ENCODE measurements at regions not wholly inside any gene's neighbourhood (a gene's known extent, or its start where the extent isn't known, plus 50 kb on each side); places are given as distances from the start of the nearest gene placed in this dataset.

DNA sequence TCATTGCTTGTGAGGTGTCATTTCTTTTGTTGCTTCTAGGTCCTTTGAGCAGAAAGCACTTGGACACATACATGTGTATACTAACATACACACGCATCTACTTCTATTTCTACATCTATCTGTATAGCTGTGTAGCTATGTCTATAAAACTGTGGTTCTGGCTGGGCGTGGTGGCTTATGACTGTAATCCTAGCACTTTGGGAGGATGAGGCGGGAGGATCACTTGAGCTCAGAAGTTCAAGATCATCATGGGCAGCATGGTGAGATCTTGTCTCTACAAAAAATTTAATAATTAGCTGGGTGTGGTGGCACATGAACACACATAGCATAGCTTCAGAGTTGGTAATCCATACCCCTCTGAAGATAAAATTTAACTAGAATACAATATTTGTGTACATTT is 65.0 kb upstream of the MAGI1 start:
- H3K4ac ChIP-seq (ENCODE audit: low read depth, low read length): no peak overlapping the region
- H3K36me3 ChIP-seq (ENCODE audit: control insufficient read depth in 1 of 2, insufficient read depth in 2 of 2, low read length in 2 of 2): no peaks in the 10 kb centered on the region
- H2BK12ac ChIP-seq (ENCODE audit: low read length): no peak overlapping the region
- H3K9ac ChIP-seq (ENCODE audit: low read length): no peak overlapping the region
- H3K9me3 ChIP-seq (ENCODE audit: insufficient read depth, low read depth, low read length): no peaks in the 10 kb centered on the region
- H3K4me1 ChIP-seq (ENCODE audit: control insufficient read depth in 1 of 2, insufficient read depth in 2 of 2, low read length in 2 of 2): peaks cover 2 to 7% of the 10 kb centered on the region in 2 experiments
- no peak overlapping the region for H3K23ac ChIP-seq (ENCODE audit: low read length)
- no peak overlapping the region for H4K12ac ChIP-seq (ENCODE audit: low read depth, low read length)
- no peak for DNase-seq
- no peak overlapping the region for H4K8ac ChIP-seq (ENCODE audit: low read depth, low read length)
- no peak overlapping the region for H3K4me3 ChIP-seq (ENCODE audit: low read depth, low read length)
- WGBS (ENCODE audit: extremely low coverage, insufficient coverage, insufficient read length): no CpG with 5 or more reads among the region's 3 CpGs
- H2AK5ac ChIP-seq (ENCODE audit: low read length): no peak overlapping the region
- no peak overlapping the region for H2BK5ac ChIP-seq (ENCODE audit: low read depth, low read length, poor library complexity)
- H2BK120ac ChIP-seq (ENCODE audit: insufficient read depth, low read length, poor library complexity): no peak overlapping the region
- H3K27me3 ChIP-seq (ENCODE audit: insufficient read depth, low read length): no peaks in the 10 kb centered on the region
- H4K91ac ChIP-seq (ENCODE audit: low read depth, low read length): no peak overlapping the region
- no peak overlapping the region for H3K4me2 ChIP-seq (ENCODE audit: low read length)
- no peaks in the 10 kb centered on the region for H3K79me2 ChIP-seq (ENCODE audit: control insufficient read depth, insufficient read depth, low read length, poor library complexity)
- H3K14ac ChIP-seq (ENCODE audit: low read length): no peak overlapping the region
- H3K18ac ChIP-seq (ENCODE audit: low read length): no peak overlapping the region
- H2AFZ ChIP-seq (ENCODE audit: insufficient read depth, low read length, poor library complexity): no peak overlapping the region
- H3K79me1 ChIP-seq (ENCODE audit: low read length): peaks cover 2% of the 10 kb centered on the region
- H3K27ac ChIP-seq (ENCODE audit: low read depth, low read length): no peak overlapping the region

DNA sequence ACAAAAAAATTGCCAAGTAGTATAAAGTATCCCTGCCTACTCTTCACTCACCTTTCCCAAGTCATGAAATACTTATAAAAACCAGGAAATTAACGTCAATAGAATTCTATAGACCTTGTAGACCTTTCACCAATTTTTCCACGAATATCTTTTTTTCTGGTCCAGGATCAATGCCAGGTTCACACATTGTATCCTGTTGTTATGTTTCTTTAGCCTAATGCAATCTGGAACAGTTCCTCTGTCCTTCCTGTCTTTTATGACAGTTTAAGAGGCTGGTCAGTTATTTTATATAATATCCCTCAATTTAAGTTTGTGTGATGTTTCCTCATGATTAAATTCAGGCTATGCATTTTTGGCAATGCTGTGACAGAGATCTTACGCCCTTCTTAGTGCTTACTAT is 63.2 kb upstream of the MAGI1 start:
- H3K23ac ChIP-seq (ENCODE audit: low read length): no peak overlapping the region
- no peak overlapping the region for H3K18ac ChIP-seq (ENCODE audit: low read length)
- H4K91ac ChIP-seq (ENCODE audit: low read depth, low read length): no peak overlapping the region
- H3K36me3 ChIP-seq (ENCODE audit: control insufficient read depth in 1 of 2, insufficient read depth in 2 of 2, low read length in 2 of 2): no peaks in the 10 kb centered on the region
- no peak overlapping the region for H3K4me3 ChIP-seq (ENCODE audit: low read depth, low read length)
- H2AFZ ChIP-seq (ENCODE audit: insufficient read depth, low read length, poor library complexity): no peak overlapping the region
- no peaks in the 10 kb centered on the region for H3K4me1 ChIP-seq (ENCODE audit: control insufficient read depth in 1 of 2, insufficient read depth in 2 of 2, low read length in 2 of 2)
- no peak overlapping the region for H2AK5ac ChIP-seq (ENCODE audit: low read length)
- no peak for DNase-seq
- no peaks in the 10 kb centered on the region for H3K79me2 ChIP-seq (ENCODE audit: control insufficient read depth, insufficient read depth, low read length, poor library complexity)
- H2BK120ac ChIP-seq (ENCODE audit: insufficient read depth, low read length, poor library complexity): no peak overlapping the region
- H3K9me3 ChIP-seq (ENCODE audit: insufficient read depth, low read depth, low read length): no peaks in the 10 kb centered on the region
- no peaks in the 10 kb centered on the region for H3K27me3 ChIP-seq (ENCODE audit: insufficient read depth, low read length)
- H3K4me2 ChIP-seq (ENCODE audit: low read length): no peak overlapping the region
- H4K8ac ChIP-seq (ENCODE audit: low read depth, low read length): no peak overlapping the region
- H2BK12ac ChIP-seq (ENCODE audit: low read length): no peak overlapping the region
- H3K14ac ChIP-seq (ENCODE audit: low read length): no peak overlapping the region
- H2BK5ac ChIP-seq (ENCODE audit: low read depth, low read length, poor library complexity): no peak overlapping the region
- no peak overlapping the region for H3K4ac ChIP-seq (ENCODE audit: low read depth, low read length)
- H3K27ac ChIP-seq (ENCODE audit: low read depth, low read length): no peak overlapping the region
- no peak overlapping the region for H3K9ac ChIP-seq (ENCODE audit: low read length)
- no peak overlapping the region for H4K12ac ChIP-seq (ENCODE audit: low read depth, low read length)
- no peaks in the 10 kb centered on the region for H3K79me1 ChIP-seq (ENCODE audit: low read length)
- WGBS (ENCODE audit: extremely low coverage, insufficient coverage, insufficient read length): no CpG with 5 or more reads among the region's 3 CpGs

DNA sequence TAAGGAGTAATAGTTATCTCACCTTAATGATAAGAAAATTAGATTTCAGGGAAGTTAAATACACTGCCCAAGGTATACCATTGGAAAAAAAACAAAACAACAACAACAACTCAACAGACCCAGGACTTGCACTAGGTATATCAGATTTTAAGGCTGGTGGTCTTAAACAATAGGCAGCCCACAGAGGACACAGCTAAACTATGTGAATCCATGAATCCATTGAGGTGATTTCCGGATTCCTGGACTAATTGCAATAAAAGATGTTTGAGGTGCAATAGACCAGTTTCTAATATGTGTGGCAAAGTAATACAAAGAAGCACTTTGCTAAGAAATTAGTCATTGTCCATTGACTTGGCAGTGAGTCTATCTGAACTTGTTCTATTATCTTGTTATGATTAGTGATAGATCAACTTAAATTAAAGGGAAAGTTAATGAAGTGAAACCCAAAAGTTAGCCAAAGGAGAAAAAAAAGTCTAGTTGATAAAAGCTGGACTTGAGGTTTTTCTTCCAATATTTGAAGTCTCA is 60.9 kb upstream of the MAGI1 start:
- H4K12ac ChIP-seq (ENCODE audit: low read depth, low read length): no peak overlapping the region
- no peak overlapping the region for H4K91ac ChIP-seq (ENCODE audit: low read depth, low read length)
- no peak overlapping the region for H2BK120ac ChIP-seq (ENCODE audit: insufficient read depth, low read length, poor library complexity)
- no peak overlapping the region for H2AFZ ChIP-seq (ENCODE audit: insufficient read depth, low read length, poor library complexity)
- no peaks in the 10 kb centered on the region for H3K9me3 ChIP-seq (ENCODE audit: insufficient read depth, low read depth, low read length)
- H3K14ac ChIP-seq (ENCODE audit: low read length): no peak overlapping the region
- H3K36me3 ChIP-seq (ENCODE audit: control insufficient read depth in 1 of 2, insufficient read depth in 2 of 2, low read length in 2 of 2): no peaks in the 10 kb centered on the region
- DNase-seq: no peak
- H2BK5ac ChIP-seq (ENCODE audit: low read depth, low read length, poor library complexity): no peak overlapping the region
- no peak overlapping the region for H3K9ac ChIP-seq (ENCODE audit: low read length)
- no peak overlapping the region for H3K23ac ChIP-seq (ENCODE audit: low read length)
- no peaks in the 10 kb centered on the region for H3K4me1 ChIP-seq (ENCODE audit: control insufficient read depth in 1 of 2, insufficient read depth in 2 of 2, low read length in 2 of 2)
- H3K79me1 ChIP-seq (ENCODE audit: low read length): no peaks in the 10 kb centered on the region
- H2BK12ac ChIP-seq (ENCODE audit: low read length): no peak overlapping the region
- H3K18ac ChIP-seq (ENCODE audit: low read length): no peak overlapping the region
- no peak overlapping the region for H3K4ac ChIP-seq (ENCODE audit: low read depth, low read length)
- no peak overlapping the region for H3K27ac ChIP-seq (ENCODE audit: low read depth, low read length)
- no CpG with 5 or more reads among the region's 1 CpG for WGBS (ENCODE audit: extremely low coverage, insufficient coverage, insufficient read length)
- H3K79me2 ChIP-seq (ENCODE audit: control insufficient read depth, insufficient read depth, low read length, poor library complexity): no peaks in the 10 kb centered on the region
- no peak overlapping the region for H3K4me2 ChIP-seq (ENCODE audit: low read length)
- no peak overlapping the region for H2AK5ac ChIP-seq (ENCODE audit: low read length)
- H3K4me3 ChIP-seq (ENCODE audit: low read depth, low read length): no peak overlapping the region
- no peak overlapping the region for H4K8ac ChIP-seq (ENCODE audit: low read depth, low read length)
- no peaks in the 10 kb centered on the region for H3K27me3 ChIP-seq (ENCODE audit: insufficient read depth, low read length)

DNA sequence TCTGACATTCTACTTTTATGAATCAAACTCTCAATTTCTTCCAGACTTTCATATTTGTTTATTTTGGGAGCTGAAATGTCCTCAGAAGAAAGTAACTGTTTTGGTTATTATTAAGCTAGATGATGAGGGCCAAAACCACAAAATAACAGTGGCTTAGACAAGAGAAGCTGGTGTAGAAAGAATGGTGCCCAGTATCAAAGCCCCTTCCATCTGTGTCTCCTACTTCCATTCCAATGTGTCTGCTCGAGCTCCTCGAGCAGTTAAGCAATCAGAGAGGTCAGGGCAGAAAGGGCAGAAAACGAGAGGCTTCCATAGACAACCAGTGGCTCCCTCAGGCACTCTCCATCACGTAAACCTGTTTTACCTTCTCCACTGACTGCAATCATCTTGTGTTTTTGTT is 59.7 kb upstream of the MAGI1 start:
- H3K4me3 ChIP-seq (ENCODE audit: low read depth, low read length): no peak overlapping the region
- no peak overlapping the region for H3K4me2 ChIP-seq (ENCODE audit: low read length)
- no peak overlapping the region for H2BK5ac ChIP-seq (ENCODE audit: low read depth, low read length, poor library complexity)
- WGBS (ENCODE audit: extremely low coverage, insufficient coverage, insufficient read length): no CpG with 5 or more reads among the region's 4 CpGs
- no peak overlapping the region for H3K4ac ChIP-seq (ENCODE audit: low read depth, low read length)
- H2BK120ac ChIP-seq (ENCODE audit: insufficient read depth, low read length, poor library complexity): no peak overlapping the region
- H2AFZ ChIP-seq (ENCODE audit: insufficient read depth, low read length, poor library complexity): no peak overlapping the region
- H3K79me2 ChIP-seq (ENCODE audit: control insufficient read depth, insufficient read depth, low read length, poor library complexity): no peaks in the 10 kb centered on the region
- no peak overlapping the region for H3K9ac ChIP-seq (ENCODE audit: low read length)
- H3K27ac ChIP-seq (ENCODE audit: low read depth, low read length): no peak overlapping the region
- no peak overlapping the region for H4K12ac ChIP-seq (ENCODE audit: low read depth, low read length)
- no peak overlapping the region for H4K8ac ChIP-seq (ENCODE audit: low read depth, low read length)
- no peaks in the 10 kb centered on the region for H3K4me1 ChIP-seq (ENCODE audit: control insufficient read depth in 1 of 2, insufficient read depth in 2 of 2, low read length in 2 of 2)
- H3K36me3 ChIP-seq (ENCODE audit: control insufficient read depth in 1 of 2, insufficient read depth in 2 of 2, low read length in 2 of 2): no peaks in the 10 kb centered on the region
- no peak overlapping the region for H2AK5ac ChIP-seq (ENCODE audit: low read length)
- H4K91ac ChIP-seq (ENCODE audit: low read depth, low read length): no peak overlapping the region
- H3K27me3 ChIP-seq (ENCODE audit: insufficient read depth, low read length): no peaks in the 10 kb centered on the region
- H2BK12ac ChIP-seq (ENCODE audit: low read length): no peak overlapping the region
- H3K79me1 ChIP-seq (ENCODE audit: low read length): no peaks in the 10 kb centered on the region
- no peak overlapping the region for H3K18ac ChIP-seq (ENCODE audit: low read length)
- H3K23ac ChIP-seq (ENCODE audit: low read length): no peak overlapping the region
- H3K14ac ChIP-seq (ENCODE audit: low read length): no peak overlapping the region
- no peaks in the 10 kb centered on the region for H3K9me3 ChIP-seq (ENCODE audit: insufficient read depth, low read depth, low read length)
- no peak for DNase-seq

Measured in trophoblast cell (in vitro differentiated cells and primary cell).